GM18511 (cell line): ENCODE measurements at regions not wholly inside any gene's neighbourhood (a gene's known extent, or its start where the extent isn't known, plus 50 kb on each side); places are given as distances from the start of the nearest gene placed in this dataset.
A peak's percentile ranks its signal among the peaks of the same experiment; 100 is the strongest.

Experiments used
- ATAC-seq: cut with Tn5 transposase; IDR thresholded peaks from one replicate; pipeline ENCODE4 v1.9.1; 2021; ENCODE audit warnings: mild to moderate bottlenecking, moderate library complexity; ENCODE audit not compliant: unreplicated experiment

- no peak for ATAC-seq
Observed at GRCh38 chr2:199631129-199631528, 173.4 kb upstream of the SATB2 start.

GRCh38 chr2:199629301-199629700, 171.6 kb upstream of the SATB2 start:
- ATAC-seq: no peak

- no peak for ATAC-seq
Observed at GRCh38 chr2:199627417-199627816, 169.7 kb upstream of the SATB2 start.

GRCh38 chr2:199624958-199625357, 167.2 kb upstream of the SATB2 start:
- ATAC-seq: no peak

- ATAC-seq: no peak
Observed at GRCh38 chr2:199612509-199613130, 154.9 kb upstream of the SATB2 start.

- no peak for ATAC-seq
Observed at GRCh38 chr2:199607914-199608313, 150.2 kb upstream of the SATB2 start.

GRCh38 chr2:199606193-199606780, 148.5 kb upstream of the SATB2 start:
- ATAC-seq: no peak

GRCh38 chr2:199603721-199604291, 146.1 kb upstream of the SATB2 start:
- ATAC-seq: no peak

- ATAC-seq: no peak
Observed at GRCh38 chr2:199602896-199603717, 145.4 kb upstream of the SATB2 start.

GRCh38 chr2:199602271-199602895, 144.6 kb upstream of the SATB2 start:
- peak; percentile 68 for ATAC-seq

- ATAC-seq: peak; percentile 47
Observed at GRCh38 chr2:199596549-199596948, 138.8 kb upstream of the SATB2 start.

- ATAC-seq: no peak
Observed at GRCh38 chr2:199594443-199594842, 136.7 kb upstream of the SATB2 start.

- no peak for ATAC-seq
Observed at GRCh38 chr2:199591826-199592225, 134.1 kb upstream of the SATB2 start.

- no peak for ATAC-seq
Observed at GRCh38 chr2:199590321-199591203, 132.8 kb upstream of the SATB2 start.

- no peak for ATAC-seq
Observed at GRCh38 chr2:199589306-199589705, 131.6 kb upstream of the SATB2 start.

GRCh38 chr2:199588054-199588453, 130.3 kb upstream of the SATB2 start:
- no peak for ATAC-seq

- no peak for ATAC-seq
Observed at GRCh38 chr2:199586646-199587045, 128.9 kb upstream of the SATB2 start.

GRCh38 chr2:199583676-199584075, 125.9 kb upstream of the SATB2 start:
- ATAC-seq: no peak

GRCh38 chr2:199581935-199582360, 124.2 kb upstream of the SATB2 start:
- no peak for ATAC-seq

- no peak for ATAC-seq
Observed at GRCh38 chr2:199581408-199581807, 123.7 kb upstream of the SATB2 start.
